ENCODE measurements at regions not wholly inside any gene's neighbourhood (a gene's known extent, or its start where the extent isn't known, plus 50 kb on each side); places are given as distances from the start of the nearest gene placed in this dataset.

- no peak for DNase-seq
Observed at GRCh38 chr1:56304975-56305374, 274.4 kb downstream of the PLPP3 start.

GRCh38 chr1:56303805-56304204 lies 275.6 kb downstream of the PLPP3 start:
- no peak for DNase-seq

GRCh38 chr1:56302878-56303277 lies 276.5 kb downstream of the PLPP3 start:
- DNase-seq = peak; percentile 58

- peak; percentile 94 for DNase-seq
Observed at GRCh38 chr1:56301791-56302190, 277.6 kb downstream of the PLPP3 start.

GRCh38 chr1:56300836-56301235 lies 278.5 kb downstream of the PLPP3 start:
- DNase-seq = no peak

GRCh38 chr1:56298866-56299265 lies 280.5 kb downstream of the PLPP3 start:
- DNase-seq = no peak

GRCh38 chr1:56297904-56298303 lies 281.5 kb downstream of the PLPP3 start:
- no peak for DNase-seq

GRCh38 chr1:56297208-56297607 lies 282.2 kb downstream of the PLPP3 start:
- DNase-seq = no peak

- DNase-seq = no peak
Observed at GRCh38 chr1:56295949-56296929, 283.1 kb downstream of the PLPP3 start.

GRCh38 chr1:56291374-56291919 lies 287.9 kb downstream of the PLPP3 start:
- no peak for DNase-seq

- no peak for DNase-seq
Observed at GRCh38 chr1:56289260-56289659, 290.1 kb downstream of the PLPP3 start.

- DNase-seq = no peak
Observed at GRCh38 chr1:56287721-56288120, 291.6 kb downstream of the PLPP3 start.

GRCh38 chr1:56286956-56287355 lies 292.4 kb downstream of the PLPP3 start:
- DNase-seq = no peak

GRCh38 chr1:56286506-56286905 lies 292.9 kb downstream of the PLPP3 start:
- DNase-seq = no peak

GRCh38 chr1:56285554-56286402 lies 293.6 kb downstream of the PLPP3 start:
- no peak for DNase-seq

- DNase-seq = peak; percentile 32
Observed at GRCh38 chr1:56284928-56285327, 294.4 kb downstream of the PLPP3 start.

- no peak for DNase-seq
Observed at GRCh38 chr1:56278061-56278460, 301.3 kb downstream of the PLPP3 start.

- no peak for DNase-seq
Observed at GRCh38 chr1:56268519-56269140, 310.7 kb downstream of the PLPP3 start.

- DNase-seq = no peak
Observed at GRCh38 chr1:56267611-56268010, 311.8 kb downstream of the PLPP3 start.

- DNase-seq = no peak
Observed at GRCh38 chr1:56266359-56266758, 313.0 kb downstream of the PLPP3 start.

GRCh38 chr1:56265216-56265615 lies 314.1 kb downstream of the PLPP3 start:
- no peak for DNase-seq

GRCh38 chr1:56263908-56264307 lies 315.5 kb downstream of the PLPP3 start:
- no peak for DNase-seq

- no peak for DNase-seq
Observed at GRCh38 chr1:56258371-56258770, 321.0 kb downstream of the PLPP3 start.
